ENCODE measurements at regions not wholly inside any gene's neighbourhood (a gene's known extent, or its start where the extent isn't known, plus 50 kb on each side); places are given as distances from the start of the nearest gene placed in this dataset.

DNA sequence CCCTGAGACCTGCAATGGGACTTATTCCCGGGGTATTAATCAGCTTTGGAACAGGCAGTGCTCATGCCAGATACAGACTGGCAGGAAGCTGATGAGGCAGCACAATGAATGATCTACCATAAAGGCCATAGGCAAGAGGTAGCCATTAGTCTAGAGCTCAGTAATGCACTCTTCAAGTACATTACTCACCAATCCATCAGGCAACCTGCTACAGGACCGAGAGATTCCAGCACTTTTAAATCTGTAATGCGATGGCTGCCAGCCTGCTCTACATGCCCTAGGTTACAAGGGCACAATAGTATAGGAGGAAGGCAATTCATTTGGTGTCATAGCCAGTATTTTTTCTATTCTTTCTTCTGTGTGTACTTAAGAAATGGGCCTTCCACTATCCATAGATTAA lies 217.8 kb upstream of the PMFBP1 start:
- TF ChIP-seq, protein P1, sequence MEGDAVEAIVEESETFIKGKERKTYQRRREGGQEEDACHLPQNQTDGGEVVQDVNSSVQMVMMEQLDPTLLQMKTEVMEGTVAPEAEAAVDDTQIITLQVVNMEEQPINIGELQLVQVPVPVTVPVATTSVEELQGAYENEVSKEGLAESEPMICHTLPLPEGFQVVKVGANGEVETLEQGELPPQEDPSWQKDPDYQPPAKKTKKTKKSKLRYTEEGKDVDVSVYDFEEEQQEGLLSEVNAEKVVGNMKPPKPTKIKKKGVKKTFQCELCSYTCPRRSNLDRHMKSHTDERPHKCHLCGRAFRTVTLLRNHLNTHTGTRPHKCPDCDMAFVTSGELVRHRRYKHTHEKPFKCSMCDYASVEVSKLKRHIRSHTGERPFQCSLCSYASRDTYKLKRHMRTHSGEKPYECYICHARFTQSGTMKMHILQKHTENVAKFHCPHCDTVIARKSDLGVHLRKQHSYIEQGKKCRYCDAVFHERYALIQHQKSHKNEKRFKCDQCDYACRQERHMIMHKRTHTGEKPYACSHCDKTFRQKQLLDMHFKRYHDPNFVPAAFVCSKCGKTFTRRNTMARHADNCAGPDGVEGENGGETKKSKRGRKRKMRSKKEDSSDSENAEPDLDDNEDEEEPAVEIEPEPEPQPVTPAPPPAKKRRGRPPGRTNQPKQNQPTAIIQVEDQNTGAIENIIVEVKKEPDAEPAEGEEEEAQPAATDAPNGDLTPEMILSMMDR (IDR thresholded peaks at IDR 0.05) = no peak
- no peak for TF ChIP-seq POLR2A (IDR thresholded peaks at IDR 0.05)
- no peak for TF ChIP-seq POLR2AphosphoS5 (IDR thresholded peaks at IDR 0.05)
